IMR-90 (cell line): ENCODE measurements at regions not wholly inside any gene's neighbourhood (a gene's known extent, or its start where the extent isn't known, plus 50 kb on each side); places are given as distances from the start of the nearest gene placed in this dataset.

ENCODE experiments used
- ATAC-seq: fragments of 200-7000 bp; cut with Tn5 transposase; 2 replicates; pipeline ENCODE4 v1.9.1; 2020; ENCODE audit warnings: low read depth, mild to moderate bottlenecking, moderate library complexity
- BruUV-seq: library from RNA; stranded (reverse); fragments of 400-500 nt; replicated peaks from 2 replicates; lab custom pipeline; 2021; lab: Mats Ljungman, UMichigan
- CTCF ChIA-PET: fragments of 300-600 bp; formaldehyde crosslinking; extraction: SDS; loops from one replicate; lab custom pipeline; 2021; ENCODE audit warnings: antibody characterized with exemption; lab: Yijun Ruan, JAX
- POLR2A ChIA-PET: fragments of 300-600 bp; sonication (Branson Sonifier 250); formaldehyde crosslinking; loops from one replicate; lab custom pipeline; 2022; ENCODE audit warnings: antibody characterized with exemption; ENCODE audit not compliant: unreplicated experiment; lab: Charles Lee
- DNase-seq: peaks from one replicate; pipeline ENCODE4 v3.0.0; 2013
- H2AFZ ChIP-seq: replicated peaks from 2 replicates; pipeline ENCODE3; 2013; ENCODE audit warnings: low read length, mild to moderate bottlenecking; ENCODE audit not compliant: poor library complexity
- H2AK5ac ChIP-seq: 2 replicates; pipeline ENCODE4 v1.6.1; 2013; ENCODE audit warnings: low read depth, low read length, inconsistent platforms
- H2AK9ac ChIP-seq: replicated peaks from 2 replicates; pipeline ENCODE3; 2013; ENCODE audit warnings: mild to moderate bottlenecking, low read depth, low read length, moderate library complexity; ENCODE audit not compliant: poor library complexity
- H2BK120ac ChIP-seq: 2 replicates; pipeline ENCODE4 v1.6.1; 2013; ENCODE audit warnings: low read depth, low read length, inconsistent platforms
- H2BK15ac ChIP-seq: 3 replicates; pipeline ENCODE4 v1.6.1; 2013; ENCODE audit warnings: low read depth, low read length, inconsistent platforms
- H2BK20ac ChIP-seq: 2 replicates; pipeline ENCODE4 v1.6.1; 2013; ENCODE audit warnings: low read depth, mild to moderate bottlenecking, inconsistent platforms, low read length, moderate library complexity
- H2BK5ac ChIP-seq: 2 replicates; pipeline ENCODE4 v1.6.1; 2013; ENCODE audit warnings: mild to moderate bottlenecking, low read depth, low read length, inconsistent platforms; ENCODE audit not compliant: poor library complexity, severe bottlenecking
- H3K14ac ChIP-seq: replicated peaks from 2 replicates; pipeline ENCODE4 v1.6.1; 2013; ENCODE audit warnings: low read depth, low read length, inconsistent platforms
- H3K18ac ChIP-seq: 2 replicates; pipeline ENCODE4 v1.6.1; 2013; ENCODE audit warnings: low read depth, low read length, control low read depth
- H3K23ac ChIP-seq: 2 replicates; pipeline ENCODE4 v1.6.1; 2013; ENCODE audit warnings: low read depth, low read length, inconsistent platforms
- H3K27ac ChIP-seq: 2 replicates; pipeline ENCODE4 v1.5.1; 2013; ENCODE audit warnings: mild to moderate bottlenecking, control low read depth, low read length; ENCODE audit not compliant: insufficient read depth
- H3K27me3 ChIP-seq: 2 replicates; pipeline ENCODE4 v1.6.1; 2013; ENCODE audit warnings: low read length; ENCODE audit not compliant: control insufficient read depth, insufficient read depth
- H3K36me3 ChIP-seq: 2 replicates; pipeline ENCODE4 v1.6.1; 2013; ENCODE audit warnings: low read length, mixed read lengths; ENCODE audit not compliant: control insufficient read depth, insufficient read depth
- H3K4ac ChIP-seq: 2 replicates; pipeline ENCODE4 v1.6.1; 2013; ENCODE audit warnings: low read depth, low read length, inconsistent platforms
- H3K4me1 ChIP-seq: 2 replicates; pipeline ENCODE4 v1.6.1; 2013; ENCODE audit warnings: low read length, mixed read lengths; ENCODE audit not compliant: control insufficient read depth, insufficient read depth
- H3K4me2 ChIP-seq: 2 replicates; pipeline ENCODE4 v1.6.1; 2013; ENCODE audit warnings: low read depth, mild to moderate bottlenecking, control low read depth, low read length, moderate library complexity
- H3K4me3 ChIP-seq: 2 replicates; pipeline ENCODE4 v1.5.1; 2013; ENCODE audit warnings: low read depth, mild to moderate bottlenecking, control low read depth, low read length, moderate library complexity; ENCODE audit not compliant: insufficient read depth
- H3K56ac ChIP-seq: 2 replicates; pipeline ENCODE4 v1.6.1; 2013; ENCODE audit warnings: low read length, inconsistent platforms; ENCODE audit not compliant: insufficient read depth; ENCODE audit errors: extremely low read depth
- H3K79me1 ChIP-seq, 2 experiments: 2 replicates each; pipeline ENCODE4 v1.6.1; 2013; ENCODE audit warnings: low read length in 2 of 2, inconsistent platforms in 1 of 2, low read depth in 1 of 2
- H3K9ac ChIP-seq: 2 replicates; pipeline ENCODE4 v1.6.1; 2013; ENCODE audit warnings: low read depth, low read length, control low read depth
- H3K9me1 ChIP-seq: 2 replicates; pipeline ENCODE4 v1.6.1; 2013; ENCODE audit warnings: low read length, inconsistent platforms; ENCODE audit not compliant: insufficient read depth
- H3K9me3 ChIP-seq: 2 replicates; pipeline ENCODE4 v1.6.1; 2013; ENCODE audit warnings: low read length; ENCODE audit not compliant: control insufficient read depth, insufficient read depth
- H4K20me1 ChIP-seq: 2 replicates; pipeline ENCODE4 v1.6.1; 2013; ENCODE audit warnings: low read length, inconsistent platforms; ENCODE audit not compliant: insufficient read depth
- H4K5ac ChIP-seq: 2 replicates; pipeline ENCODE4 v1.6.1; 2013; ENCODE audit warnings: mild to moderate bottlenecking, low read depth, low read length, control low read depth
- H4K8ac ChIP-seq, 2 experiments: 2 replicates each; pipeline ENCODE4 v1.6.1; 2013; ENCODE audit warnings: low read depth in 2 of 2, low read length in 2 of 2, control low read depth in 1 of 2, inconsistent platforms in 1 of 2
- H4K91ac ChIP-seq: 2 replicates; pipeline ENCODE4 v1.6.1; 2013; ENCODE audit warnings: low read depth, low read length, inconsistent platforms; ENCODE audit not compliant: insufficient read depth
- FOS ChIP-seq: fragments of 150-350 bp; IDR thresholded peaks from 2 replicates; pipeline ENCODE4 v1.6.1; 2016; ENCODE audit warnings: low read depth, low read length
- MAFK ChIP-seq: IDR thresholded peaks from 2 replicates; pipeline ENCODE4 v1.6.1; 2012; ENCODE audit warnings: low read depth, low read length, improper control_type of control experiment
- MXI1 ChIP-seq: IDR thresholded peaks from 2 replicates; pipeline ENCODE4 v1.6.1; 2012; ENCODE audit warnings: low read depth, mild to moderate bottlenecking, low read length, moderate library complexity, borderline replicate concordance
- RCOR1 ChIP-seq: IDR thresholded peaks from 2 replicates; pipeline ENCODE4 v1.6.1; 2012; ENCODE audit warnings: mild to moderate bottlenecking, low read length, improper control_type of control experiment; ENCODE audit not compliant: insufficient replicate concordance
- WGBS, 2 experiments: methylation state at CpG; one replicate each; pipeline versions ENCODE4 v1.1.5 to v1.1.7; 2013; ENCODE audit warnings: missing lambda C conversion rate in 2 of 2; ENCODE audit not compliant: insufficient read length in 1 of 2; ENCODE audit errors: extremely low coverage in 2 of 2; 5-methylcytosine and 5-hydroxymethylcytosine counted together
- dilution Hi-C: fragments of 300-500 bp; cut with HindIII; formaldehyde crosslinking; loops from one replicate; pipeline ENCODE4 v1.14.3; 2018; ENCODE audit warnings: low sequenced_read_pairs; ENCODE audit not compliant: unreplicated experiment
- in situ Hi-C: fragments of 300-500 bp; cut with MboI; formaldehyde crosslinking; loops from 3 replicates; pipeline ENCODE4 v1.14.3; 2019; ENCODE audit warnings: low sequenced_read_pairs, inconsistent platforms, mixed read lengths
- intact Hi-C: fragments of 100-400 bp; cut with micrococcal nuclease; formaldehyde crosslinking; loops from 2 replicates; pipeline ENCODE4 v1.10.0; 2022

- H3K27ac ChIP-seq: no peak overlapping the region
- no peaks in the 10 kb centered on the region for H3K4me1 ChIP-seq
- no peaks in the 10 kb centered on the region for H3K9me1 ChIP-seq
- no peak overlapping the region for H3K56ac ChIP-seq
- H3K9ac ChIP-seq: no peak overlapping the region
- H2AFZ ChIP-seq: no peak overlapping the region
- H3K79me1 ChIP-seq: no peaks in the 10 kb centered on the region
- POLR2A ChIA-PET: no interaction called here
- H3K4me2 ChIP-seq: no peak overlapping the region
- H2AK5ac ChIP-seq: no peak overlapping the region
- H3K18ac ChIP-seq: no peak overlapping the region
- no peaks in the 10 kb centered on the region for H3K36me3 ChIP-seq
- no peak overlapping the region for H4K5ac ChIP-seq
- H4K20me1 ChIP-seq: no peaks in the 10 kb centered on the region
- no peak for TF ChIP-seq FOS
- TF ChIP-seq MAFK: no peak
- TF ChIP-seq MXI1: no peak
- no peak for TF ChIP-seq RCOR1
- no peaks in the 10 kb centered on the region for H3K9me3 ChIP-seq
- intact Hi-C loops (no loop called here), in situ Hi-C loops (loop anchor here (25.0 kb wide), 1 partner anchor 846 kb away; no protein-coding TSS in a partner anchor), dilution Hi-C loops (no loop called here)
- no TSS peak for BruUV-seq
- no peak overlapping the region for H3K4ac ChIP-seq
- CTCF ChIA-PET: interaction anchor here (1.1 kb wide), 1 partner anchor 11 kb away, joined by 3 read pairs; no protein-coding TSS in a partner anchor
- H4K8ac ChIP-seq: no peak overlapping the region
- no peak overlapping the region for H2BK120ac ChIP-seq
- H2AK9ac ChIP-seq: no peak overlapping the region
- DNase-seq: peak; percentile 2
- no peak overlapping the region for H3K14ac ChIP-seq
- ATAC-seq: no peak
- H2BK20ac ChIP-seq: no peak overlapping the region
- no peak overlapping the region for H2BK5ac ChIP-seq
- H3K4me3 ChIP-seq: no peak overlapping the region
- no peak overlapping the region for H3K23ac ChIP-seq
- H2BK15ac ChIP-seq: no peak overlapping the region
- no CpG with 5 or more reads among the region's 5 CpGs for WGBS, 2 experiments
- no peaks in the 10 kb centered on the region; the same call in 1 of the 2 replicates for H3K27me3 ChIP-seq
- H4K91ac ChIP-seq: no peak overlapping the region
Observed at GRCh38 chr10:33791272-33791660, 456.8 kb upstream of the NRP1 start.
